SK-N-SH (cell line): ENCODE measurements at regions not wholly inside any gene's neighbourhood (a gene's known extent, or its start where the extent isn't known, plus 50 kb on each side); places are given as distances from the start of the nearest gene placed in this dataset.
"Not testable (repeated sequence)": the region's sequence is repeated elsewhere in the genome, so short reads cannot be mapped to it uniquely, and the experiment has no call there.

Source experiments
- CTCF ChIA-PET: fragments of 300-600, 350-600 bp; formaldehyde crosslinking; extraction: SDS; loops from one replicate; lab custom pipeline; 2021; lab: Yijun Ruan, JAX
- POLR2A ChIA-PET: fragments of 350-600 bp; sonication (Branson Sonifier 250); formaldehyde crosslinking; extraction: SDS; loops from one replicate; lab custom pipeline; 2020; ENCODE audit warnings: antibody characterized with exemption, inconsistent platforms; lab: Yijun Ruan, JAX
- DNase-seq: peaks from one replicate; pipeline ENCODE4 v3.0.0; 2012
- H2AFZ ChIP-seq: fragments of 200-600 bp; sonication (generic); 2 replicates; pipeline ENCODE4 v1.8.1; 2016; ENCODE audit warnings: antibody characterized with exemption, mild to moderate bottlenecking, low read depth
- H3F3A ChIP-seq: fragments of 200-600 bp; sonication (generic); replicated peaks from 2 replicates; pipeline ENCODE3; 2016; ENCODE audit warnings: antibody characterized with exemption, mild to moderate bottlenecking; ENCODE audit not compliant: insufficient read depth
- H3K27ac ChIP-seq, 2 experiments: fragments of 200-500 bp in 1 of 2; fragments of 200-600 bp in 1 of 2; sonication (Bioruptor generic) in 1 of 2; sonication (generic), shearing (Covaris generic) in 1 of 2; 2 replicates each; pipeline versions ENCODE4 v1.5.1 to v1.6.1; 2014 to 2016; ENCODE audit warnings: low read depth in 2 of 2, inconsistent platforms in 1 of 2, low read length in 1 of 2, mild to moderate bottlenecking in 1 of 2, mixed read lengths in 1 of 2
- H3K27me3 ChIP-seq: fragments of 200-600 bp; sonication (generic), shearing (Covaris generic); 2 replicates; pipeline ENCODE4 v1.6.1; 2016; ENCODE audit warnings: mixed run types; ENCODE audit not compliant: insufficient read depth
- H3K36me3 ChIP-seq, 2 experiments: fragments of 200-500 bp in 1 of 2; fragments of 200-600 bp in 1 of 2; sonication (Bioruptor generic) in 1 of 2; sonication (generic) in 1 of 2; replicated peaks in 1 of 2; 2 replicates each; pipeline versions ENCODE3 to v1.5.1; 2014 to 2016; ENCODE audit warnings: low read length in 1 of 2, mild to moderate bottlenecking in 1 of 2; ENCODE audit not compliant: insufficient read depth in 2 of 2, control insufficient read depth in 1 of 2
- H3K4me1 ChIP-seq, 2 experiments: fragments of 200-500 bp in 1 of 2; fragments of 200-600 bp in 1 of 2; sonication (Bioruptor generic) in 1 of 2; sonication (generic), shearing (Covaris generic) in 1 of 2; 2 replicates each; pipeline versions ENCODE4 v1.5.1 to v1.6.1; 2014 to 2016; ENCODE audit warnings: low read depth in 1 of 2, low read length in 1 of 2, mixed run types in 1 of 2; ENCODE audit not compliant: insufficient read depth in 2 of 2, control insufficient read depth in 1 of 2
- H3K4me2 ChIP-seq: fragments of 200-600 bp; sonication (generic), shearing (Covaris generic); 2 replicates; pipeline ENCODE4 v1.6.1; 2017; ENCODE audit warnings: mixed run types
- H3K4me3 ChIP-seq, 2 experiments: fragments of 200-500 bp in 1 of 2; fragments of 200-600 bp in 1 of 2; sonication (Bioruptor generic) in 1 of 2; sonication (generic), shearing (Covaris generic) in 1 of 2; 2 replicates each; pipeline versions ENCODE4 v1.5.1 to v1.8.1; 2014 to 2016; ENCODE audit warnings: low read depth in 2 of 2, inconsistent platforms in 1 of 2, low read length in 1 of 2, mild to moderate bottlenecking in 1 of 2, mixed read lengths in 1 of 2, moderate library complexity in 1 of 2
- H3K79me2 ChIP-seq: fragments of 200-600 bp; sonication (generic); 2 replicates; pipeline ENCODE4 v1.8.1; 2017; ENCODE audit warnings: mild to moderate bottlenecking; ENCODE audit not compliant: insufficient read depth
- H3K9ac ChIP-seq: fragments of 200-600 bp; sonication (generic); 2 replicates; pipeline ENCODE4 v1.6.1; 2017; ENCODE audit warnings: mixed run types
- H3K9me2 ChIP-seq: fragments of 200-600 bp; sonication (generic); 2 replicates; pipeline ENCODE4 v1.6.1; 2017; ENCODE audit warnings: mixed run types
- H3K9me3 ChIP-seq: fragments of 200-600 bp; sonication (generic); 2 replicates; pipeline ENCODE4 v1.6.1; 2017; ENCODE audit warnings: mixed run types, mild to moderate bottlenecking, moderate library complexity
- H4K20me1 ChIP-seq: fragments of 200-600 bp; sonication (generic); 2 replicates; pipeline ENCODE4 v1.6.1; 2017; ENCODE audit warnings: mild to moderate bottlenecking, mixed run types; ENCODE audit not compliant: insufficient read depth
- CHD2 ChIP-seq: fragments of 150-350 bp; IDR thresholded peaks from 2 replicates; pipeline ENCODE4 v1.6.1; 2018; ENCODE audit warnings: low read length; ENCODE audit not compliant: partially characterized antibody
- FOSL2 ChIP-seq: IDR thresholded peaks from 2 replicates; pipeline ENCODE4 v1.4.0; 2012; ENCODE audit warnings: low read depth, mild to moderate bottlenecking, moderate library complexity, borderline replicate concordance
- JUND ChIP-seq: IDR thresholded peaks from 2 replicates; pipeline ENCODE4 v1.4.0; 2012
- MEF2A ChIP-seq: IDR thresholded peaks from 2 replicates; pipeline ENCODE4 v1.4.0; 2012; ENCODE audit warnings: low read depth, borderline replicate concordance
- NRF1 ChIP-seq: IDR thresholded peaks from 2 replicates; pipeline ENCODE4 v1.6.1; 2012; ENCODE audit warnings: low read depth, mild to moderate bottlenecking, low read length
- RCOR1 ChIP-seq: fragments of 150-350 bp; IDR thresholded peaks from 2 replicates; pipeline ENCODE4 v1.6.1; 2017; ENCODE audit warnings: antibody characterized with exemption, low read length
- TAF1 ChIP-seq: IDR thresholded peaks from 2 replicates; pipeline ENCODE4 v1.6.1; 2012; ENCODE audit warnings: low read depth, mild to moderate bottlenecking, low read length, moderate library complexity, borderline replicate concordance
- TEAD4 ChIP-seq: IDR thresholded peaks from 2 replicates; pipeline ENCODE4 v1.4.0; 2012; ENCODE audit warnings: mild to moderate bottlenecking, borderline replicate concordance; ENCODE audit not compliant: insufficient read depth
- WGBS: methylation state at CpG from one replicate; pipeline ENCODE4 v1.1.6; 2017; ENCODE audit warnings: low lambda C conversion rate; 5-methylcytosine and 5-hydroxymethylcytosine counted together
- TF ChIP-seq, protein P1 (sequence below): IDR thresholded peaks from 2 replicates; pipeline ENCODE4; 2012
- TF ChIP-seq, protein P2 (sequence below): IDR thresholded peaks from 2 replicates; pipeline ENCODE4 v1.6.1; 2012; ENCODE audit warnings: mild to moderate bottlenecking, low read depth, low read length, moderate library complexity

DNA sequence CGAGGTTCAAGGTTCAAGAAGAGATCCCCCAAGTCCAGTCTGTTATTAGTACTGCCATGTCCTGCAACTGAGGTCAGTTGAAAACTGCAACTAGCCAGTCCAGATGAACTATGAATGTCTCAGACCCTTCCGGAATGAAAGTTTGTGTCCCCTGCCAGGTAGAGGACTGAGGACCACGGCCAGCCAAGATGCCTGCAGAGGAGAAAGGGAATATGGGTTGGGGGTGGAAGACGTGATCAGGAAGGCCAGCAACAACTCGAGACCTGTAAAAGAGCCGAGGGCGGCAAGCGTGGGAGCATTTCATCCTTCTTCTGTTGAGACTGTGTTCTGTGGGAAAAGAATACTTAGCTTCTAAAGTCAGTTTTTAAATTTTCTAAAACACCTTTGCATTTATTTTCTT is 572.4 kb upstream of the B3GAT1 start:
- H3K9me2 ChIP-seq: no peaks in the 10 kb centered on the region
- H3K79me2 ChIP-seq: no peaks in the 10 kb centered on the region
- CTCF ChIA-PET: no interaction called here
- no peak for DNase-seq
- no peaks in the 10 kb centered on the region for H3K9me3 ChIP-seq
- H3K27ac ChIP-seq: no peak overlapping the region
- WGBS: 33% methylated on average over 8 of the region's 8 CpGs
- H2AFZ ChIP-seq: no peak overlapping the region
- H3F3A ChIP-seq: no peaks in the 10 kb centered on the region
- no peaks in the 10 kb centered on the region for H4K20me1 ChIP-seq
- H3K9ac ChIP-seq: no peak overlapping the region
- peaks cover 0 to 17% of the 10 kb centered on the region in 2 experiments; a peak in 1 of 4 replicates for H3K4me1 ChIP-seq
- no peak overlapping the region for H3K4me2 ChIP-seq
- H3K27me3 ChIP-seq: no peaks in the 10 kb centered on the region
- POLR2A ChIA-PET: no interaction called here
- H3K36me3 ChIP-seq: no peaks in the 10 kb centered on the region
- no peak for TF ChIP-seq JUND
- TF ChIP-seq, protein P1, sequence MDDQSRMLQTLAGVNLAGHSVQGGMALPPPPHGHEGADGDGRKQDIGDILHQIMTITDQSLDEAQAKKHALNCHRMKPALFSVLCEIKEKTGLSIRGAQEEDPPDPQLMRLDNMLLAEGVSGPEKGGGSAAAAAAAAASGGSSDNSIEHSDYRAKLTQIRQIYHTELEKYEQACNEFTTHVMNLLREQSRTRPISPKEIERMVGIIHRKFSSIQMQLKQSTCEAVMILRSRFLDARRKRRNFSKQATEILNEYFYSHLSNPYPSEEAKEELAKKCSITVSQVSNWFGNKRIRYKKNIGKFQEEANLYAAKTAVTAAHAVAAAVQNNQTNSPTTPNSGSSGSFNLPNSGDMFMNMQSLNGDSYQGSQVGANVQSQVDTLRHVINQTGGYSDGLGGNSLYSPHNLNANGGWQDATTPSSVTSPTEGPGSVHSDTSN: no peak
- TF ChIP-seq, protein P2, sequence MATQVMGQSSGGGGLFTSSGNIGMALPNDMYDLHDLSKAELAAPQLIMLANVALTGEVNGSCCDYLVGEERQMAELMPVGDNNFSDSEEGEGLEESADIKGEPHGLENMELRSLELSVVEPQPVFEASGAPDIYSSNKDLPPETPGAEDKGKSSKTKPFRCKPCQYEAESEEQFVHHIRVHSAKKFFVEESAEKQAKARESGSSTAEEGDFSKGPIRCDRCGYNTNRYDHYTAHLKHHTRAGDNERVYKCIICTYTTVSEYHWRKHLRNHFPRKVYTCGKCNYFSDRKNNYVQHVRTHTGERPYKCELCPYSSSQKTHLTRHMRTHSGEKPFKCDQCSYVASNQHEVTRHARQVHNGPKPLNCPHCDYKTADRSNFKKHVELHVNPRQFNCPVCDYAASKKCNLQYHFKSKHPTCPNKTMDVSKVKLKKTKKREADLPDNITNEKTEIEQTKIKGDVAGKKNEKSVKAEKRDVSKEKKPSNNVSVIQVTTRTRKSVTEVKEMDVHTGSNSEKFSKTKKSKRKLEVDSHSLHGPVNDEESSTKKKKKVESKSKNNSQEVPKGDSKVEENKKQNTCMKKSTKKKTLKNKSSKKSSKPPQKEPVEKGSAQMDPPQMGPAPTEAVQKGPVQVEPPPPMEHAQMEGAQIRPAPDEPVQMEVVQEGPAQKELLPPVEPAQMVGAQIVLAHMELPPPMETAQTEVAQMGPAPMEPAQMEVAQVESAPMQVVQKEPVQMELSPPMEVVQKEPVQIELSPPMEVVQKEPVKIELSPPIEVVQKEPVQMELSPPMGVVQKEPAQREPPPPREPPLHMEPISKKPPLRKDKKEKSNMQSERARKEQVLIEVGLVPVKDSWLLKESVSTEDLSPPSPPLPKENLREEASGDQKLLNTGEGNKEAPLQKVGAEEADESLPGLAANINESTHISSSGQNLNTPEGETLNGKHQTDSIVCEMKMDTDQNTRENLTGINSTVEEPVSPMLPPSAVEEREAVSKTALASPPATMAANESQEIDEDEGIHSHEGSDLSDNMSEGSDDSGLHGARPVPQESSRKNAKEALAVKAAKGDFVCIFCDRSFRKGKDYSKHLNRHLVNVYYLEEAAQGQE: no peak
- TF ChIP-seq NRF1: no peak
- no peak for TF ChIP-seq CHD2
- no peak for TF ChIP-seq RCOR1
- TF ChIP-seq TEAD4: no peak
- no peak for TF ChIP-seq MEF2A
- TF ChIP-seq FOSL2: no peak
- TF ChIP-seq TAF1: no peak
- no peak overlapping the region for H3K4me3 ChIP-seq

DNA sequence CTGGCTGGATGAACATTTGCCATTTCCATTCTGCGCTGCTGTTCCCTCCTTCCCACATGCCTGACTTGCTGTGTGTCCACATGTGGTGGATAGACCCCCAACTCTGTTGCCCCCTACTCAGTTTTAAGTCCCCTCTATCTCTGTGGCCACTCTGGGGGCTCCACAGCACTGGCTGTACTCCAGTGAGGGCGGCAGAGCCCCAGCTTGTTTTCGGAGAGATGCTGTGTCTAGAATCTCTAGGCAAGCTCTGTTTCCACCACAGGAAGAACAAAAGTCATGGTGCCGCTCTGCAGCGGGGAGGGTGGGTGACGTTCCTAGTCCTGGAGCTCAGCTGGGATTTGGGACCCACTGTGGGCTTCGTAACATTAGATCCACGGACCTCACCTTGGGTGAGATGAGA is 570.4 kb upstream of the B3GAT1 start:
- H3K79me2 ChIP-seq, H3K9me2 ChIP-seq, H3F3A ChIP-seq, H3K4me2 ChIP-seq, H3K4me3 ChIP-seq, H3K27me3 ChIP-seq, H2AFZ ChIP-seq, H3K9ac ChIP-seq, H3K36me3 ChIP-seq, DNase-seq, POLR2A ChIA-PET, H3K27ac ChIP-seq, H3K9me3 ChIP-seq, H4K20me1 ChIP-seq: not testable (repeated sequence)
- peaks cover 0 to 21% of the 10 kb centered on the region in 2 experiments; a peak in 1 of 4 replicates for H3K4me1 ChIP-seq
- CTCF ChIA-PET: interaction anchor here (1.7 kb wide), 1 partner anchor 114 kb away, joined by 4 read pairs; no protein-coding TSS in a partner anchor
- 51% methylated on average over 8 of the region's 8 CpGs for WGBS
